ENCODE measurements at regions not wholly inside any gene's neighbourhood (a gene's known extent, or its start where the extent isn't known, plus 50 kb on each side); places are given as distances from the start of the nearest gene placed in this dataset.
"Not testable (repeated sequence)": the region's sequence is repeated elsewhere in the genome, so short reads cannot be mapped to it uniquely, and the experiment has no call there.

- no peak for DNase-seq (ENCODE audit: low read depth in 2 of 3, low spot score in 1 of 3)
These were observed 127.9 kb upstream of the NOL4 start for GRCh38 chr18:34352385-34353163.

- DNase-seq (ENCODE audit: low read depth in 2 of 3, low spot score in 1 of 3): no peak
These were observed 129.6 kb upstream of the NOL4 start for GRCh38 chr18:34354351-34354750.

GRCh38 chr18:34357944-34358580 lies 133.3 kb upstream of the NOL4 start:
- no peak for DNase-seq (ENCODE audit: low read depth in 2 of 3, low spot score in 1 of 3)

- no peak for DNase-seq (ENCODE audit: low read depth in 2 of 3, low spot score in 1 of 3)
These were observed 134.2 kb upstream of the NOL4 start for GRCh38 chr18:34358923-34359322.

- DNase-seq (ENCODE audit: low read depth in 2 of 3, low spot score in 1 of 3): no peak
These were observed 140.0 kb upstream of the NOL4 start for GRCh38 chr18:34364699-34365098.

- no peak for DNase-seq (ENCODE audit: low read depth in 2 of 3, low spot score in 1 of 3)
These were observed 146.1 kb upstream of the NOL4 start for GRCh38 chr18:34370704-34371395.

- no peak for DNase-seq (ENCODE audit: low read depth in 2 of 3, low spot score in 1 of 3)
These were observed 155.6 kb upstream of the NOL4 start for GRCh38 chr18:34380326-34380725.

- no peak for DNase-seq (ENCODE audit: low read depth in 2 of 3, low spot score in 1 of 3)
These were observed 160.6 kb upstream of the NOL4 start for GRCh38 chr18:34385311-34385710.

- no peak for DNase-seq (ENCODE audit: low read depth in 2 of 3, low spot score in 1 of 3)
These were observed 162.1 kb upstream of the NOL4 start for GRCh38 chr18:34386803-34387202.

- DNase-seq (ENCODE audit: low read depth in 2 of 3, low spot score in 1 of 3): no peak
These were observed 172.7 kb upstream of the NOL4 start for GRCh38 chr18:34397286-34397896.

- no peak for DNase-seq (ENCODE audit: low read depth in 2 of 3, low spot score in 1 of 3)
These were observed 175.2 kb upstream of the NOL4 start for GRCh38 chr18:34399892-34400291.

- no peak for DNase-seq (ENCODE audit: low read depth in 2 of 3, low spot score in 1 of 3)
These were observed 176.1 kb upstream of the NOL4 start for GRCh38 chr18:34400834-34401233.

GRCh38 chr18:34401775-34402174 lies 177.1 kb upstream of the NOL4 start:
- no peak for DNase-seq (ENCODE audit: low read depth in 2 of 3, low spot score in 1 of 3)

- not testable (repeated sequence) for DNase-seq (ENCODE audit: low read depth in 2 of 3, low spot score in 1 of 3)
These were observed 182.8 kb upstream of the NOL4 start for GRCh38 chr18:34407471-34407870.

GRCh38 chr18:34411952-34412351 lies 187.2 kb upstream of the NOL4 start:
- no peak for DNase-seq (ENCODE audit: low read depth in 2 of 3, low spot score in 1 of 3)

- no peak for DNase-seq (ENCODE audit: low read depth in 2 of 3, low spot score in 1 of 3)
These were observed 206.3 kb upstream of the NOL4 start for GRCh38 chr18:34431042-34431441.

GRCh38 chr18:34444622-34445021 lies 219.9 kb upstream of the NOL4 start:
- DNase-seq (ENCODE audit: low read depth in 2 of 3, low spot score in 1 of 3): no peak

GRCh38 chr18:34448662-34449061 lies 223.9 kb upstream of the NOL4 start:
- no peak for DNase-seq (ENCODE audit: low read depth in 2 of 3, low spot score in 1 of 3)

GRCh38 chr18:34457761-34458160 lies 233.0 kb upstream of the NOL4 start:
- no peak for DNase-seq (ENCODE audit: low read depth in 2 of 3, low spot score in 1 of 3)

GRCh38 chr18:34458410-34458977 lies 233.8 kb upstream of the NOL4 start:
- no peak for DNase-seq (ENCODE audit: low read depth in 2 of 3, low spot score in 1 of 3)

- DNase-seq (ENCODE audit: low read depth in 2 of 3, low spot score in 1 of 3): no peak
These were observed 236.6 kb upstream of the NOL4 start for GRCh38 chr18:34461266-34461665.
